ENCODE measurements at regions not wholly inside any gene's neighbourhood (a gene's known extent, or its start where the extent isn't known, plus 50 kb on each side); places are given as distances from the start of the nearest gene placed in this dataset.
"Not testable (repeated sequence)": the region's sequence is repeated elsewhere in the genome, so short reads cannot be mapped to it uniquely, and the experiment has no call there.

GRCh38 chrX:122878269-122878668, 305.8 kb upstream of the GRIA3 start:
- DNase-seq (ENCODE audit: low read depth in 2 of 2) = no peak

- DNase-seq (ENCODE audit: low read depth in 2 of 2) = no peak
Observed at GRCh38 chrX:122880952-122881351, 303.1 kb upstream of the GRIA3 start.

- DNase-seq (ENCODE audit: low read depth in 2 of 2) = no peak
Observed at GRCh38 chrX:122890729-122891128, 293.3 kb upstream of the GRIA3 start.

GRCh38 chrX:122906726-122907125, 277.4 kb upstream of the GRIA3 start:
- DNase-seq (ENCODE audit: low read depth in 2 of 2) = no peak

- DNase-seq (ENCODE audit: low read depth in 2 of 2) = no peak
Observed at GRCh38 chrX:122907375-122907774, 276.7 kb upstream of the GRIA3 start.

- DNase-seq (ENCODE audit: low read depth in 2 of 2) = no peak
Observed at GRCh38 chrX:122910697-122911096, 273.4 kb upstream of the GRIA3 start.

- DNase-seq (ENCODE audit: low read depth in 2 of 2) = no peak
Observed at GRCh38 chrX:122913134-122913533, 270.9 kb upstream of the GRIA3 start.

- no peak for DNase-seq (ENCODE audit: low read depth in 2 of 2)
Observed at GRCh38 chrX:122913764-122914163, 270.3 kb upstream of the GRIA3 start.

- no peak for DNase-seq (ENCODE audit: low read depth in 2 of 2)
Observed at GRCh38 chrX:122914256-122914655, 269.8 kb upstream of the GRIA3 start.

- DNase-seq (ENCODE audit: low read depth in 2 of 2) = no peak
Observed at GRCh38 chrX:122934131-122934530, 249.9 kb upstream of the GRIA3 start.

GRCh38 chrX:122940199-122940598, 243.9 kb upstream of the GRIA3 start:
- no peak for DNase-seq (ENCODE audit: low read depth in 2 of 2)

GRCh38 chrX:122941806-122942205, 242.3 kb upstream of the GRIA3 start:
- no peak for DNase-seq (ENCODE audit: low read depth in 2 of 2)

GRCh38 chrX:122943918-122944317, 240.2 kb upstream of the GRIA3 start:
- DNase-seq (ENCODE audit: low read depth in 2 of 2) = no peak

GRCh38 chrX:122945328-122945727, 238.8 kb upstream of the GRIA3 start:
- no peak for DNase-seq (ENCODE audit: low read depth in 2 of 2)

- DNase-seq (ENCODE audit: low read depth in 2 of 2) = no peak
Observed at GRCh38 chrX:122972604-122973003, 211.5 kb upstream of the GRIA3 start.

GRCh38 chrX:122982521-122982920, 201.6 kb upstream of the GRIA3 start:
- DNase-seq (ENCODE audit: low read depth in 2 of 2) = no peak

GRCh38 chrX:123002844-123003243, 181.2 kb upstream of the GRIA3 start:
- not testable (repeated sequence) for DNase-seq (ENCODE audit: low read depth in 2 of 2)

GRCh38 chrX:123013141-123013540, 170.9 kb upstream of the GRIA3 start:
- no peak for DNase-seq (ENCODE audit: low read depth in 2 of 2)

- no peak for DNase-seq (ENCODE audit: low read depth in 2 of 2)
Observed at GRCh38 chrX:123036401-123036800, 147.7 kb upstream of the GRIA3 start.

GRCh38 chrX:123049071-123049625, 134.9 kb upstream of the GRIA3 start:
- no peak for DNase-seq (ENCODE audit: low read depth in 2 of 2)

- no peak for DNase-seq (ENCODE audit: low read depth in 2 of 2)
Observed at GRCh38 chrX:123060986-123061385, 123.1 kb upstream of the GRIA3 start.

- DNase-seq (ENCODE audit: low read depth in 2 of 2) = no peak
Observed at GRCh38 chrX:123064053-123064452, 120.0 kb upstream of the GRIA3 start.

GRCh38 chrX:123072686-123073385, 111.2 kb upstream of the GRIA3 start:
- DNase-seq (ENCODE audit: low read depth in 2 of 2) = no peak
